Esophagus squamous epithelium (tissue), 4 donors: ENCODE measurements at regions not wholly inside any gene's neighbourhood (a gene's known extent, or its start where the extent isn't known, plus 50 kb on each side); places are given as distances from the start of the nearest gene placed in this dataset.

Source experiments
- POLR2A ChIP-seq, 4 donors: fragments of 450-650 bp; IDR thresholded peaks; one replicate each; pipeline ENCODE4 v1.6.1; 2017; ENCODE audit warnings: antibody characterized with exemption in 4 of 4, mild to moderate bottlenecking in 4 of 4, moderate library complexity in 3 of 4
- TF ChIP-seq, protein P1 (sequence below), 6 experiments: fragments of 450-650 bp in 4 of 6; fragments of 200-600 bp in 2 of 6; sonication (generic) in 2 of 6; IDR thresholded peaks; one replicate each; pipeline ENCODE4 v1.5.1; 2016 to 2019; ENCODE audit warnings: antibody characterized with exemption in 6 of 6, mild to moderate bottlenecking in 4 of 6, moderate library complexity in 4 of 6

DNA sequence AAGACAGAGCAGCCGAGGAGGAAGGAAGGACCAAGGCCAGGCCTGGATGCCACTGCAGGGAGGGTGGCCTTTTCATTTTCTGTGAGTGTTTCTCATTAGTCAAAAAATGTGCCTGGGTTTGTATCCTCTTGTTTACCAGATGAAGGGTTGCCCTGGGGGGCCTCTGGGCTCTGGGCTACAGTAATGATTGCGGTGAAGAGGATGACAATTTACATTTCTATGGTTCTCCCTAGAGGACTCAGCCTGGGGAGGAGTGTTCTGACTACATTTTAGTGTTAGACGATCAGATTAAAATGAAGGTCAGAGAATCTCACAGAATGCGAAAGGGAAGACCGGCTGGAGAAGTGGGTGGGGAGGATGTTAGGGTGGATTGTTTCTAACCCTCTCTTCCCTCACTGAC lies 108.0 kb upstream of the KMT2C start:
- TF ChIP-seq, protein P1, sequence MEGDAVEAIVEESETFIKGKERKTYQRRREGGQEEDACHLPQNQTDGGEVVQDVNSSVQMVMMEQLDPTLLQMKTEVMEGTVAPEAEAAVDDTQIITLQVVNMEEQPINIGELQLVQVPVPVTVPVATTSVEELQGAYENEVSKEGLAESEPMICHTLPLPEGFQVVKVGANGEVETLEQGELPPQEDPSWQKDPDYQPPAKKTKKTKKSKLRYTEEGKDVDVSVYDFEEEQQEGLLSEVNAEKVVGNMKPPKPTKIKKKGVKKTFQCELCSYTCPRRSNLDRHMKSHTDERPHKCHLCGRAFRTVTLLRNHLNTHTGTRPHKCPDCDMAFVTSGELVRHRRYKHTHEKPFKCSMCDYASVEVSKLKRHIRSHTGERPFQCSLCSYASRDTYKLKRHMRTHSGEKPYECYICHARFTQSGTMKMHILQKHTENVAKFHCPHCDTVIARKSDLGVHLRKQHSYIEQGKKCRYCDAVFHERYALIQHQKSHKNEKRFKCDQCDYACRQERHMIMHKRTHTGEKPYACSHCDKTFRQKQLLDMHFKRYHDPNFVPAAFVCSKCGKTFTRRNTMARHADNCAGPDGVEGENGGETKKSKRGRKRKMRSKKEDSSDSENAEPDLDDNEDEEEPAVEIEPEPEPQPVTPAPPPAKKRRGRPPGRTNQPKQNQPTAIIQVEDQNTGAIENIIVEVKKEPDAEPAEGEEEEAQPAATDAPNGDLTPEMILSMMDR (IDR thresholded peaks at IDR 0.05): no peak
- TF ChIP-seq POLR2A (IDR thresholded peaks at IDR 0.05): no peak
